ENCODE measurements at regions not wholly inside any gene's neighbourhood (a gene's known extent, or its start where the extent isn't known, plus 50 kb on each side); places are given as distances from the start of the nearest gene placed in this dataset.
"Not testable (repeated sequence)": the region's sequence is repeated elsewhere in the genome, so short reads cannot be mapped to it uniquely, and the experiment has no call there.

- H3K36me3 ChIP-seq; H3K27me3 ChIP-seq (replicated peaks; ENCODE audit: insufficient read depth); H3K9me3 ChIP-seq; H3K4me1 ChIP-seq (ENCODE audit: control insufficient read depth in 1 of 2, low read depth in 2 of 2): not testable (repeated sequence)
- DNase-seq (ENCODE audit: low spot score) = peak; percentile 6
- Histone ChIP-seq H3K4me3 (peak overlapping the region; percentile 90), H3K27ac (peak overlapping the region; percentile 84 to 87)
- ATAC-seq (ENCODE audit: insufficient number of reproducible peaks, low FRiP score, low read depth) = peak; percentile 54
Observed at GRCh38 chr7:32728412-32729334, 162.9 kb downstream of the KBTBD2 start.

GRCh38 chr7:32727483-32728411 lies 163.8 kb downstream of the KBTBD2 start:
- H3K9me3 ChIP-seq; DNase-seq (ENCODE audit: low spot score); H3K4me1 ChIP-seq (ENCODE audit: control insufficient read depth in 1 of 2, low read depth in 2 of 2); H3K27me3 ChIP-seq (replicated peaks; ENCODE audit: insufficient read depth); H3K36me3 ChIP-seq: not testable (repeated sequence)
- Histone ChIP-seq H3K27ac (peak overlapping the region; percentile 84 to 87), H3K4me3 (peak overlapping the region; percentile 90)
- peak; percentile 63 for ATAC-seq (ENCODE audit: insufficient number of reproducible peaks, low FRiP score, low read depth)

- H3K27ac ChIP-seq; H3K36me3 ChIP-seq; ATAC-seq (ENCODE audit: insufficient number of reproducible peaks, low FRiP score, low read depth); DNase-seq (ENCODE audit: low spot score); H3K4me3 ChIP-seq; H3K4me1 ChIP-seq (ENCODE audit: control insufficient read depth in 1 of 2, low read depth in 2 of 2); H3K27me3 ChIP-seq (replicated peaks; ENCODE audit: insufficient read depth); H3K9me3 ChIP-seq: not testable (repeated sequence)
Observed at GRCh38 chr7:32722837-32723236, 168.7 kb downstream of the KBTBD2 start.

GRCh38 chr7:32694182-32694581 lies 197.4 kb downstream of the KBTBD2 start:
- DNase-seq (ENCODE audit: low spot score) = no peak
- Histone ChIP-seq H3K4me1 (ENCODE audit: control insufficient read depth in 1 of 2, low read depth in 2 of 2) (no peaks in the 10 kb centered on the region), H3K27me3 (replicated peaks; ENCODE audit: insufficient read depth) (no peaks in the 10 kb centered on the region), H3K4me3 (no peak overlapping the region), H3K9me3 (peaks cover 5% of the 10 kb centered on the region), H3K36me3 (no peaks in the 10 kb centered on the region), H3K27ac (no peak overlapping the region)
- no peak for ATAC-seq (ENCODE audit: insufficient number of reproducible peaks, low FRiP score, low read depth)
- TF ChIP-seq CTCF (IDR thresholded peaks at IDR 0.05) = no peak

- H3K4me3 ChIP-seq; ATAC-seq (ENCODE audit: insufficient number of reproducible peaks, low FRiP score, low read depth); H3K27ac ChIP-seq; H3K27me3 ChIP-seq (replicated peaks; ENCODE audit: insufficient read depth); H3K36me3 ChIP-seq; H3K4me1 ChIP-seq (ENCODE audit: control insufficient read depth in 1 of 2, low read depth in 2 of 2); H3K9me3 ChIP-seq; DNase-seq (ENCODE audit: low spot score): not testable (repeated sequence)
Observed at GRCh38 chr7:32691965-32692815, 196.9 kb downstream of the AVL9 start.

- not testable (repeated sequence) for H3K9me3 ChIP-seq; ATAC-seq (ENCODE audit: insufficient number of reproducible peaks, low FRiP score, low read depth); H3K27me3 ChIP-seq (replicated peaks; ENCODE audit: insufficient read depth); H3K4me3 ChIP-seq; H3K36me3 ChIP-seq; DNase-seq (ENCODE audit: low spot score); H3K4me1 ChIP-seq (ENCODE audit: control insufficient read depth in 1 of 2, low read depth in 2 of 2); H3K27ac ChIP-seq
Observed at GRCh38 chr7:32688092-32688491, 192.8 kb downstream of the AVL9 start.

GRCh38 chr7:32681174-32681518 lies 185.9 kb downstream of the AVL9 start:
- Histone ChIP-seq H3K36me3 (no peaks in the 10 kb centered on the region), H3K4me1 (ENCODE audit: control insufficient read depth in 1 of 2, low read depth in 2 of 2) (no peaks in the 10 kb centered on the region), H3K27me3 (replicated peaks; ENCODE audit: insufficient read depth) (no peaks in the 10 kb centered on the region), H3K4me3 (no peak overlapping the region), H3K9me3 (no peaks in the 10 kb centered on the region), H3K27ac (no peak overlapping the region)
- DNase-seq (ENCODE audit: low spot score) (no peak), ATAC-seq (ENCODE audit: insufficient number of reproducible peaks, low FRiP score, low read depth) (no peak)
- TF ChIP-seq CTCF (IDR thresholded peaks at IDR 0.05) = no peak

Data from thoracic aorta (tissue), 2 donors.